ENCODE measurements at regions not wholly inside any gene's neighbourhood (a gene's known extent, or its start where the extent isn't known, plus 50 kb on each side); places are given as distances from the start of the nearest gene placed in this dataset.

GRCh38 chr12:125493704-125494308 is 428.6 kb downstream of the AACS start:
- TF ChIP-seq, protein P1, sequence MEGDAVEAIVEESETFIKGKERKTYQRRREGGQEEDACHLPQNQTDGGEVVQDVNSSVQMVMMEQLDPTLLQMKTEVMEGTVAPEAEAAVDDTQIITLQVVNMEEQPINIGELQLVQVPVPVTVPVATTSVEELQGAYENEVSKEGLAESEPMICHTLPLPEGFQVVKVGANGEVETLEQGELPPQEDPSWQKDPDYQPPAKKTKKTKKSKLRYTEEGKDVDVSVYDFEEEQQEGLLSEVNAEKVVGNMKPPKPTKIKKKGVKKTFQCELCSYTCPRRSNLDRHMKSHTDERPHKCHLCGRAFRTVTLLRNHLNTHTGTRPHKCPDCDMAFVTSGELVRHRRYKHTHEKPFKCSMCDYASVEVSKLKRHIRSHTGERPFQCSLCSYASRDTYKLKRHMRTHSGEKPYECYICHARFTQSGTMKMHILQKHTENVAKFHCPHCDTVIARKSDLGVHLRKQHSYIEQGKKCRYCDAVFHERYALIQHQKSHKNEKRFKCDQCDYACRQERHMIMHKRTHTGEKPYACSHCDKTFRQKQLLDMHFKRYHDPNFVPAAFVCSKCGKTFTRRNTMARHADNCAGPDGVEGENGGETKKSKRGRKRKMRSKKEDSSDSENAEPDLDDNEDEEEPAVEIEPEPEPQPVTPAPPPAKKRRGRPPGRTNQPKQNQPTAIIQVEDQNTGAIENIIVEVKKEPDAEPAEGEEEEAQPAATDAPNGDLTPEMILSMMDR (conservative IDR thresholded peaks at IDR 0.05; ENCODE audit: low read length), result no peak
- no peak for TF ChIP-seq EZH2phosphoT487 (IDR thresholded peaks at IDR 0.05; ENCODE audit: borderline replicate concordance, low read depth, low read length)
